Right renal pelvis (tissue), 4 donors: ENCODE measurements at regions not wholly inside any gene's neighbourhood (a gene's known extent, or its start where the extent isn't known, plus 50 kb on each side); places are given as distances from the start of the nearest gene placed in this dataset.
"Not testable (repeated sequence)": the region's sequence is repeated elsewhere in the genome, so short reads cannot be mapped to it uniquely, and the experiment has no call there.

Experiments used
- DNase-seq, 4 donors: peaks; one replicate each; pipeline ENCODE4 v3.0.0-alpha.2; 2013; ENCODE audit warnings: low read depth in 4 of 4, low spot score in 3 of 4, missing footprints in 1 of 4

DNA sequence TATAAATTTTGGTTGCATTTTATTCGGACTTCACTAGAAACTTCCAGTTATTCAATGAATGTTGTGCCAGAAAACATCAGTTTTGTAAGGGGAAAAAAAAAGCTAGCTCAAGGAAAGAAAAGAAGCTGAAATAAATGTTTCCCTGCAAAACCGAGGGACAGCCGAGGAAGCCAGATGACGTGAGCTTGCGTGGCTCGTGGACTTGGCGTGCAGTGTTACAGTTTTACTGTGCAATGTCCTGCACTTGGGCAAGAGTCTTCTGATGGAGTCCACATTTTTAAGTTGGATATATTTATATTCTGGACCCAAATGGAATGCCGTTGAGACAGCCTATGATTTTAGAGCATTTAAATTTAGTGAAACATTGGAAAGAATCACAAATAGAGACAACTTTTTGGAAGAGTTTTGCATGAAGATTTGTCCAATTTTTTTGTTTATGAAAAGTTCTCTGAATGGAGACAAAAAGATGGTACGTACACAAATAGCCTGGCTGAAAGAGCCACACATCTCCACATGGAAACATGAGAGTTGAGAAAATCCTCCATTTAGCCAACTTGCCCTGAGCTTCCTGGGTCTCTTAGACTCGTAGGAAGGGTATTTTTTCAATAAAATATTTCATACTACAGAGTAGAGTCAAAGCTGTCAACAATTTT is 210.5 kb downstream of the BANP start:
- not testable (repeated sequence) for DNase-seq

DNA sequence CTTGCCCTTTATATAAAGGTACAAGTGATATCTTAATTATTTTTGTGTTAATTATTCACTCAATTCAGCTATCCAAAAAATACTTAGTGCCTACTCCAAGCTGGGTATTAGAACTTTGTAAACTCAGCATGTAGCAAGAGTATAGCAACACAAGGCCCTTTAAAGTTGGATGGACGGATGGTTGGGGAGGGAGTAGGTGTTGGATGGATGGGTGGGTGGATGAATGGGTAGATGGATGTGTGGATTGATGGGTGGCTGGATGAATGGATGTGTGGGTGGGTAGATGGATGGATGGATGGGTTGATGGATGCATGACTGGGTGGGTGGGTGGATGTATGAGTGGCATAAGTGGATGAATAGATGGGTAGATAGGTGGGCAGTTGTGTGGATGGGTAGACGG is 211.5 kb downstream of the BANP start:
- DNase-seq: not testable (repeated sequence)

DNA sequence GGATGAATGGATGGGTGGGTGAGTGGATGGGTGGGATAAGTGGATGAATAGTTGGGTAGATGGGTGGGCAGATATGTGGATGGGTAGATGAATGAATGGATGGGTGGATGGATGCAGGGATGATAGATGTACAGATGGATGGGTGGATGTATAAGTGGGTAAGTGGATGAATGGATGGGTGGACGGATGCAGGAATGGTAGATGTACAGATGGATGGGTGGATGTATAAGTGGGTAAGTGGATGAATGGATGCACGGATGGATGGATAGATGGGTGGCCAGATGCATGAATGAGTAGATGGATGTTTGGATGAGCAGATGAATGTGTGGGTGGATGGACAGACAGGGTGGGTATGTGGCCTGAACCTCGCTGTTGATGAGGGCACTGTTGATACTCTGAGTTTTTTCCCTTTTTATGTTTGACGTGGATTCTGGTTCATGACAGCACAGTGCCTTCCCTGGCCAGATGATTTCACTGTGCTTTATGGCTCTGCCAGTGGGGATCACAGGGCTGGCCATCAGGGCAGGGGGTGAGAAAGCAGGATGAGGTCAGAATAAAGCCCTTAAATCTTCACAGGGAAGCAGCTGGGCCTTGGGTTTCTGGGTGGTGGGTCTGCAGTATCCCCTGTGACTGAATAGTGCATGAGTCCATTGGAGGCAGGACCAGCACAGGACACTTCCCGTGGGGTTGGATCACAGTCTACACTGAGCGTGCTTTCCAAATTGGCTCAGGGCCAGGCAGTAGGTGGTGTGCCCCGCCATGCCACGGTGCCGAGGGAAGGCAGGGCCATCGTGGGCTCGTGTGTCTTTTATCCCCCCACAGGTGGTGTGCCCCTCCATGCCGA is 213.2 kb downstream of the BANP start:
- not testable (repeated sequence) for DNase-seq

DNA sequence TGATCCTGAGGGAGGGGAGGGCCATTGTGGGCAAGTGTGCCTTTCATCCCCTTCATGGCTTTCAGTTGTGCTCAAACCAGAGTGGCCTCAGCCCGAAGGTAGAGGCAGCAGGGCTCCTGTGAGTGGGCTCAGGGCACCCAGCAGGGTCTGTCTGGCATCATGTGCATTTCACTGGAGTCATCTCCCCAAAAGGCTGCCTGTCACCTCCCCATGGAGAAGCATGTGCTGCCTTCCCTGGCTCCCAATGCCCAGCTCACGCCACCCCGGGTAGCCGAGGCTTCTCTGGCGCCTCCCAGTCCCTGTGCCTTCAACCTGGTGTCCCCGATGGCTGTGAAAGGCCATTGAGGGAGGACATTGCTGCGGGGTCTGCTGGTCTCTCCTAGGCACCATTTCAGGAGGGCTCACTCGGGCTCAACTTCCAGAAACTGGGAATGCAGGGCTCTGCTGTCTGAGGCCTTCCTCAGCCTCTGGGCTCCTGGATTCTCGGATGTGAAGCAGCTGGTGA is 213.9 kb downstream of the BANP start:
- not testable (repeated sequence) for DNase-seq

DNA sequence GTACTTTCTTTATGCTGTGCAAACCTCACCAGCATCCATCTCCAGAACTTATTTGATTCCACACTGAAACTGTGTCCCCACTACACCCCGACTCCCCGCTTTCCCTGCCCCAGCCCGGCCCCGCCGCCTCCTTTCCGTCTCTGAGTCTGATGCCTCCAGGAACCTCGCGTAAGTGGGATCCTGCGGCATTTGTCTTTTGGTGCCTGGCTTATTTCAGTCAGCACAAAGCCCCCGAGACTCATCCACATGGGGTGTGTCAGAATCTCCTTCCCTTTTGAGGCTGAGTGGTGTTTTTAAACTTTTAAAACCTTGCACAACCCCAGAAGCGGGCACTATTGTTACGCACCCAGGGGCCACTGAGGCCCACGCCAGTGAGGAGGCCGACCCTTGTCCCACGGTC is 214.4 kb downstream of the BANP start:
- DNase-seq: not testable (repeated sequence)

DNA sequence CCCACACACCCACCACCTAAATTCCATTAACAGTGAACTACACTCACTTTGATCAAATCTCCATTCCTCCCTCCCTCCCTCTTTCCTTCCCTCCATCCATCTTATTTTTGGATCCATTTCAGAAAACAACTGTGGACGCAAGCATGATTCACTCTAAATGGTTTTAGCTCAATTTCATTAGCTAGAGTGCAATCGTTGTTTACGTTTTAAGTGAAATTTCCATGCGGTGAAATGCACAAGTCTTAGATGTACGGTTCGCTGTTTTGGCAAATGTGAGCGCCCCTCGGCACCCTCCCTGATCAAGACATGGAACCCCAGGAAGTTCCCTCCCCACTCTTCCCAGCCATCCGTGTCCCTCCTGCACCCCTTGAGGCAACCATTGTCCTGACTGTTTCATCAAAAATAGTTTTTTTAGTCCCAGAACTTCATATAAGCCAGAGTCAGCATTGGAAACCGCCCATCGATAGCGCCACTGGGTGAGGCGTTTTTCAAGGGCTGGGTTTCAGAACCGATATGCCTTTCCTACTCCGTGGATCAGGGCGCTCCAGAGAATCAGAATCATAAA is 215.1 kb downstream of the BANP start:
- not testable (repeated sequence) for DNase-seq

DNA sequence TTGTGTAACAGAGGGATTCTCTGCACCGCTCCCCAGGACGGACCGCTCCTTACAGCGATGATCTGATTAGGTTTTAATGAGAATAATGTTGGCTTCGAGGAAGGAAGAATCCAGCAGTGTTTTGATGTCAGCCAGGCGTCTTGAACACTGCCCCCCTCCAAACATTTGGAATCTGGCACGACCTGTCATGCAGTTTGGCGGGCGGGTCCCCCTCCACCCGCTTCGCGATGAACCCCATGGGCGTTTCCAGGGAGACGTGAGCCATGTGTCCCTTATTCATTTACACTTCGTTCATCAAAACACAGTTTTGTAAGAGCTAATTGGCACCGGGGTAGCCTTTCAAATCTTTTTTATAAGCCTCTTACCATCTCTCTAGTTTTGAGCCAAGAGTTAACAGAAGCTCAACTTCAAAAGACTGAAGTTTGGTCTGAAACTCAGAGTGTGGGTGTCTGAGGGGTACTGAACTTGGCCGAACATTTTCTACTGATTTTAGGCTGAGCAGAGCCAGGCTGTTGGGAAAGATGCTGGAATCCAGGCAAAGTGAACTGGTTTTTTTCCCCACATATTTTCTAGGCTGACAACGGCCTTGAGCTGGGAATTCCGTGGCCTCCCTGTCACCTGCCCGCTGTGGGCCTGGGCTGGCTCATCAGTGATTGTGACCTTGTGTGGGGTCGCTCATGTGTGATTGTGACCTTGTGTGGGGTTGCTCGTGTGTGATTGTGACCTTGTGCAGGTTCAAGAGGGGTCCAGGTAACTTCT is 214.8 kb upstream of the ZNF469 start:
- DNase-seq: not testable (repeated sequence)

DNA sequence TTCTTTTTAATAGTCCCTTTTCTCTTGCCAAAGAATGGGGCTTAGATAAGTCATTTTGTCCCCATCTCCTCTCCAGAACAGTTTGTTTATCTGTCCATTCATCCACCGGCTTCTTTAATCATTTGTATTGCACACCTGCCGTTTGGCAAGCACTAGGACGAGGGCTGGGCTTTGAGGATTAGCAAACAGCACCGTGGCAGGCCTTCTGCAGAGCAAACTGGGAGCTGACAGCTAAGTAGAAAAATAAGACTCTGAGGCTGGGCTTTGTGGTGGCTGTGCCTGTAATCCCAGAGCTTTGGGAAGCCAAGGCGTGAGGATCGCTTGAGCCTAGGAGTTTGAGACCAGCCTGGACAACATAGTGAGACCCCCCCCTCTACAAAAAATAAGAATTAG is 214.2 kb upstream of the ZNF469 start:
- not testable (repeated sequence) for DNase-seq

DNA sequence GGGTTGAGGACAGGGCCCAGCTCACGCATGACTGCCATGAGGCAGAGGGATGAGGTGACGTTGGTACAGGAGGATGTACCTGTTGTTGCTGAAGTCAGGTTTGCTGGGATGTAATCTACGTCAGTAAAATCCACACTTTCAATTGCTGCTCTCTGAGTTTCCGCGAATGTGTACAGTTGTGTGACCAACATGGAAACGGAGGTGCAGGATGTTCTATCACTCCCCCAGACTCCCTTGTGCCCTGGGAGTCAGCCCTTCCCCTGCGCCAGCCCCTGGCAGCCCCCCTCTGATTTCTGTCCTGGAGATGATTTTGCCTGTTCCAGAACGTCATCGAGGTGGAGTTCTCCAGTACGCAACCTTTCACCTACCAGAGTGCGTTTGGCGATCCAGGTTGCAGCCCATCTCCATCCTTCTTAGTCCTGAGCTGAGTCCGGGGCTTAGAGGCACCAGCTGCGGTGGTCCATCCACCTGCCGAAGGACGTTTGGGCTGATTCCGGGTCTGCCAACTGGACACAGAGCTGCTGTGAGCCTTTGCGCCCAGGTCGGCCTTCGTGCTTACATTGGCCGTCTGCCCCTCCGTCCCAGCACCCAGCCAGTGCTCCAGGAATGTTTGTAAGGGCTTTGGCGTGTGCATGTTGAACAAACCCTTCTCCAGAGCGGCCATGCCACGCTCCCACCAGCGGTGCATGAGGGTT is 213.5 kb upstream of the ZNF469 start:
- not testable (repeated sequence) for DNase-seq

DNA sequence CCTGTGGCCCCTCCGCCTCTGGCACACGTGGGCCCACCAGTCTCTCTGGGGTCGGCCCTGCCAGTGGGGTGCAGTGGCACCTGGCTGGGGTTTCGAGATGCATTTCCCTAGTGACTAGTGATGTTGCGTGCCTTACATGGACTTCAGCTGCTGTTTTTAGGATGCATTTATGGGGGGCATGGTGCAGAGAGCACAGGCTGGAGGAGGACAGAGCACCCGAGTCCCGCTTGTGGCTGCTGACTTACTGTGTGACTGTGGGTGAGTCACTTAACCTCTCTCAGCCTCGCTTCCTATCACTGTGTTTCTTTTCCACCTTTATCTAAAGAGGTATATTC is 213.0 kb upstream of the ZNF469 start:
- not testable (repeated sequence) for DNase-seq

DNA sequence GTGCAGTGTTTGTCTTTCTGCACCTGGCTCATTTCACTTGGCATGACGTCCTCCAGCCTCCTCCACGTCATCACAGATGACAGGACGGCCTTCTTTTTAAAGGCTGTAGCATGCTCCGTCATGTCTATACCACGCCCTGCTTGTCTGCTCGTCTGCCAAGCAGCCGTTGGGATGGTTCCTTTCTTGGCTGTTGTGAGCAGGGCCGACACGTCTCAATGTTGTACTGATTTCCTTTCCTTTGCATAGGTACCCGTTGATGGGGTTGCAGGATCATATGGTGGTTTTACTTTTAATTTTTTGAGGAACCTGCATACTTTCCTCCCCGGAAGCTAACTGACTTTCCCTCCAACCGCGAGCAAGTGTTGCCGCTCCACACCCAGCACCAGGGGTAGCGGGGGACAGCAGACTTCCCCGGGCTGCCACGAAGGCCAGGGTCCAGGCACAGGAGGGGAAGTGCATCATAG is 212.2 kb upstream of the ZNF469 start:
- DNase-seq: no peak

DNA sequence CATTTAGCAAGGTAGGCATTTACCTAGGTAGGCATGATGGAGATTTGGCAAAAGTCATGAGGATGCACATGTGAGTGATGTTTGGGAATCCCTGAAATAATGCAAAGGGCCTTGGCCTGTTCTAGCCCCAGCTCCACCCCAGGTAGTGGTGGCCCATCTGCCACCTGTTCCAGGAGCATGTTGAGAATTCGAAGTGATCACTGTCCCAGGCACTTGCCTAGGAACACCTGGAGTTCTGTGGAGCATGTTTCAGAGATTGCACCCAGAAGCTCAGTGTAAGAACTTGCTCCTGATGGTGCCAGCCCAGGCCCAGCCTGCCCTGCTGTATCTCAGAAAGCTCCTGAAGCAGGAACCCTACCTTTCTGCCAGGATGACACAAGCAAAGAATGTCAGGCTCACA is 211.6 kb upstream of the ZNF469 start:
- DNase-seq: not testable (repeated sequence)

DNA sequence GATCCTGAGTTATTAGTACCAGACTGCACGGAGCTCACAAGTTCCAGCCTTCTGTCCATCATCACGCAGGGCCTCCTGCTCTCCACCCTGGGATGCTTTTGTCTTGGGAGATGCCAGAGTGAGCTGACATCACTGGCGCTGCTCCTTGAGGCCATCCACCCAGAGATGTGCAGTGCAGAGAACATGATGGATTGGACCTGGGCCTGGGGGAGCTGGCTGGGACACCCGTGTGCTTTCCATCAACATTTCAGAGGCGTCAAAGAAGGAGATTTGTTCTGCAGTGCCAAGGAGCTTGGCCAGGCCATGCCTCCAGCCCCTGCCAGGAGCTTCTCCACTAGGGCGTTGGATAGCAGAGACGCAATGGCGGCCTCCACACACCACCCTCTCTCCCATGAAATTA is 206.6 kb upstream of the ZNF469 start:
- not testable (repeated sequence) for DNase-seq

DNA sequence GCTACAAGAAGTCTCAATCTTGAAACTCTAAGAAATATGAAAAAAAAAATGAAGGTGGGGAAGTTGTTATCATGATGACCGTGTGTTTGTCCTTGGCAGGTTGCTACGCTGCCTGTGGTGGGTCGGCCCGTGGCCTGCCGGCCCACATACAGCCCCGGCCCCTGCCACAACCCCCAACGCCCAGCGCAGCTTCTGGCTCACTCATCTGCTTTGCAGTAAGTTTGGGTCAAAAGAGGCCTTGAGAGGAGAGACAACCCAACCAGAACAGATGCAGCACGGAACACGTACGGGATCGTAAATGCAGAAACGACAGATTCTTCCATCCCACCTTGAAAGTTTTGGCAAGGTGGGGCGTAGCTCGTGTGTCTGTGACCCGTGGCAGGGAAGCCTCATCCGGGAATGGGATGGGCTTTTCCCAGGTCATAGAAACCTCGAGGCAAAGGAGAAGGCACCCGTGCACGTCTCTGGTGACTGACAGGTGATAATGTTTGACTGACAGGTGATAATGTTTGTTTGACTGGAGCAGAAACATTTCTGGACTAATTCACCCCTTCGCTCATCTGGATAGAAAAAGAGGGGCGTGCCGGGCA is 206.1 kb upstream of the ZNF469 start:
- DNase-seq: not testable (repeated sequence)

DNA sequence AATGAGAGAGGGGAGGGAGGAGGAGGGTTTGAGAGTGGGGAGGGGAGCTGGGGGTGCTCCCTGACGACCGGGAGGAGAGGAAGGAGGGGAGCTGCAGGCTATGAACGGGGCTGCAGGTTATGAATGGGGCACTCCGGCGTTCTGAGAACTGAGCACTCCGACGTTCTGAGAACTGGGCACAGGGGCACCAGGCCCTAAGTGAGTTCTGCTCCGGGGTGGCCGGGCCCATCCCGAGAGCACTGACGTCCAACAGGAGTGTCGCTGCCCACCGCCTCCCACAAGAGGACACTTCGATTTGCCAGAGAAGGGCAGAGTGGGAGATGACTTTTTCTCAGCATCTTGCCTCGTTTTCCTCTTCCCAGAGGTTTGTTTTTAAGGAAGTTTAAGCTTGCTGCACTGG is 204.5 kb upstream of the ZNF469 start:
- not testable (repeated sequence) for DNase-seq

DNA sequence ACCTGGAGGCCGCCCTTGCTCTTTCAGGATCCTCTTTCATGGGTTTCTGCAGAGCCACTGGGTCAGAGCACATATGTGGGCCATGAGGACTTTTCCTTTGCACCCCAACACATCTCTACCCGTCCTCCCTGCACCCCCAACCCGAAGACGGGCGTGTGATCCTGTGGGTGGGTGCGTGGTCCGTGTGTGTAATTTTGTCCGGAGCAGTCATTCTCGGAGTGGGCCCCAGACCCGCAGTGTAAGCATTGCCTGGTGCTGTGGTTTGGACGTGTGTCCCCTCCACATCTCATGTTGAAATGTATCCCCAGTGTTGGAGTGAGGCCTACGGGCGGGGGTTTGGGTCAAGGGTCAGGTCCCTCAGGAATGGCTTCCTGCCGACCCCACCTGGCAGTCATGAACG is 203.9 kb upstream of the ZNF469 start:
- DNase-seq: not testable (repeated sequence)

DNA sequence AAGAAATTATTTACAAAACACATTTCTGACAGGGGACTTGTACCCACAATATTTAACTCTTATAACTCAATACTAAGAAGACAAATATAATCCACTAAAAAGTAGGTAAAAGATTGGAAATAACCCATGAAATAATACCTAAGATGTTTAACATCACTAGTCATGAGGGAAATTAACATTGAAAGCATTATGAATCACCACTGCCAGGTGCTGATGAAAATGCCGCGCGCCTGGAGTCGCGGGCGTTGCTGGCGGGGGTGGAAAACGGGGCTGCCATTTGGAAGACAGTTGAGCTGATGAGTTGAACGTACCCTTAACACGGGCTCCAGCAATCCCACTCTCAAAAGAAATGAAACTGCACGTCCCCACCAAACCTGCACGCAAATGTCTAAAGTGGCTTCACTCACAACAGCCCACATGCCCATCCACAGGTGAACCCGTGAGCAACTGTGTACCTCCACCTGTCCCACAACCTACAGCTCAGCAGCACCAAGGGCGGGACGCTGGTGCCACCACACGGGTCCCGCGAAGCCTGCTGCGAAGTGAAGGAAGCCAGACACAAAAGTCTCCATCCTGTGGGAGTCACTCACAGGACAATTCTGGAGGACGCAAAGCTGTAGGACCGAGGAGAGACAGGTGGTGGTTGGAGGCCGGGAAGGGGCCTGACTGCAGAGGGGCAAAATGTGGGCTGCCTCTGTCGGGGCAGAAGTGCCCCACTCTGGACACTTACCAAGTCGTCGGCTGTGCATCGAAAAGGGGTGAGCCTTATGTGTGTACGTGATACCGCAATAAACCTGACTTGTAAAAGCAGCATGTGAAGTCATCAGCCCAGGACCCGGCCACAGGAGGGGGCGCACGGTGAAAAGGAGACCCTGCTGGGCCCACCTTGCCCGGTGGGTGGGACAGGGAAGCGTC is 199.5 kb upstream of the ZNF469 start:
- not testable (repeated sequence) for DNase-seq

DNA sequence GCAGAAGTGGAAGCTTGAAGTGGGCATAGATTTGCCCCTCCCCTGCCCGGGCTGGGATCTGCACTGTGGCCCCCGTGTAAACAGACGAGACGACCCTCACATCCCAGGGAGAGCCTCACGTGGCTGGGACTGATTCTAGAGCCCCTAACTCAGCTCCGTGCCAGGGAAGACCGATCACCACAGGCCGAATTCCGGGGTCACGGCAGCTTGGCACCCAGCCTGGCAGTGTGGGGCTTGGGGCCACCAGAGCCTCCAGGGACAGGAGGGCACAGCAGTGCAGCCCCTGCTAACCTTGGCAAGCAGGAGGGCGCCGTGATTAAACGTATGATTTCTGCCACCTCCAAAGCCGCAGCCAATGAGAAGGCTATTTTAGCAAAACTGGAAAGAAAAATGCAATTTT is 198.7 kb upstream of the ZNF469 start:
- DNase-seq: not testable (repeated sequence)
